Stimulated activated CD8-positive, alpha-beta memory T cell treated with anti-CD3 and anti-CD28 coated beads, Interleukin-4, amount 100 ng/mL, for 24 hours (primary cell): ENCODE measurements at regions not wholly inside any gene's neighbourhood (a gene's known extent, or its start where the extent isn't known, plus 50 kb on each side); places are given as distances from the start of the nearest gene placed in this dataset.
A peak's percentile ranks its signal among the peaks of the same experiment; 100 is the strongest.
"Not testable (repeated sequence)": the region's sequence is repeated elsewhere in the genome, so short reads cannot be mapped to it uniquely, and the experiment has no call there.

ENCODE experiments used
- DNase-seq: peaks from one replicate; pipeline ENCODE4 v3.0.0-alpha.2; 2020; ENCODE audit warnings: low read depth

- no peak for DNase-seq
Observed at GRCh38 chr16:17939122-17939536, 397.4 kb downstream of the NPIPA8 start.

GRCh38 chr16:17938546-17938945 lies 398.0 kb downstream of the NPIPA8 start:
- DNase-seq: no peak

- DNase-seq: no peak
Observed at GRCh38 chr16:17936766-17937402, 399.7 kb downstream of the NPIPA8 start.

GRCh38 chr16:17930280-17930679 lies 406.3 kb downstream of the NPIPA8 start:
- DNase-seq: no peak

- no peak for DNase-seq
Observed at GRCh38 chr16:17926866-17927399, 409.6 kb downstream of the NPIPA8 start.

GRCh38 chr16:17926461-17926860 lies 410.1 kb downstream of the NPIPA8 start:
- no peak for DNase-seq

GRCh38 chr16:17925761-17926160 lies 410.8 kb downstream of the NPIPA8 start:
- DNase-seq: no peak

GRCh38 chr16:17921357-17921978 lies 415.1 kb downstream of the NPIPA8 start:
- peak; percentile 39 for DNase-seq

- DNase-seq: no peak
Observed at GRCh38 chr16:17917316-17918019, 419.1 kb downstream of the NPIPA8 start.

- DNase-seq: no peak
Observed at GRCh38 chr16:17915791-17916190, 420.7 kb downstream of the NPIPA8 start.

GRCh38 chr16:17914168-17914567 lies 422.4 kb downstream of the NPIPA8 start:
- no peak for DNase-seq

GRCh38 chr16:17911578-17911977 lies 425.0 kb downstream of the NPIPA8 start:
- not testable (repeated sequence) for DNase-seq

- not testable (repeated sequence) for DNase-seq
Observed at GRCh38 chr16:17906626-17907025, 429.9 kb downstream of the NPIPA8 start.

- no peak for DNase-seq
Observed at GRCh38 chr16:17901309-17901708, 430.5 kb upstream of the XYLT1 start.

GRCh38 chr16:17899141-17899540 lies 428.4 kb upstream of the XYLT1 start:
- no peak for DNase-seq

- DNase-seq: no peak
Observed at GRCh38 chr16:17887963-17888362, 417.2 kb upstream of the XYLT1 start.

- no peak for DNase-seq
Observed at GRCh38 chr16:17885659-17886207, 415.0 kb upstream of the XYLT1 start.

GRCh38 chr16:17877821-17878360 lies 407.1 kb upstream of the XYLT1 start:
- no peak for DNase-seq

GRCh38 chr16:17866996-17867395 lies 396.2 kb upstream of the XYLT1 start:
- DNase-seq: no peak

GRCh38 chr16:17861981-17862479 lies 391.3 kb upstream of the XYLT1 start:
- DNase-seq: no peak

- DNase-seq: no peak
Observed at GRCh38 chr16:17858061-17858460, 387.3 kb upstream of the XYLT1 start.

- no peak for DNase-seq
Observed at GRCh38 chr16:17853958-17854357, 383.2 kb upstream of the XYLT1 start.
